Astrocyte of the spinal cord (primary cell): ENCODE measurements at regions not wholly inside any gene's neighbourhood (a gene's known extent, or its start where the extent isn't known, plus 50 kb on each side); places are given as distances from the start of the nearest gene placed in this dataset.

Experiments
- DNase-seq: peaks from one replicate; pipeline ENCODE4 v3.0.0; 2011; ENCODE audit warnings: low read depth, low spot score
- H3K4me3 ChIP-seq: 2 replicates; pipeline ENCODE4 v1.5.1; 2011; ENCODE audit warnings: low read depth, mild to moderate bottlenecking, low read length, moderate library complexity
- CTCF ChIP-seq: IDR thresholded peaks from 2 replicates; pipeline ENCODE4 v1.5.1; 2012; ENCODE audit warnings: low read depth, mild to moderate bottlenecking, low read length, inconsistent platforms
- in situ Hi-C: cut with HindIII; loops from 2 replicates; pipeline ENCODE4 v1.10.0; 2017; ENCODE audit warnings: low sequenced_read_pairs

DNA sequence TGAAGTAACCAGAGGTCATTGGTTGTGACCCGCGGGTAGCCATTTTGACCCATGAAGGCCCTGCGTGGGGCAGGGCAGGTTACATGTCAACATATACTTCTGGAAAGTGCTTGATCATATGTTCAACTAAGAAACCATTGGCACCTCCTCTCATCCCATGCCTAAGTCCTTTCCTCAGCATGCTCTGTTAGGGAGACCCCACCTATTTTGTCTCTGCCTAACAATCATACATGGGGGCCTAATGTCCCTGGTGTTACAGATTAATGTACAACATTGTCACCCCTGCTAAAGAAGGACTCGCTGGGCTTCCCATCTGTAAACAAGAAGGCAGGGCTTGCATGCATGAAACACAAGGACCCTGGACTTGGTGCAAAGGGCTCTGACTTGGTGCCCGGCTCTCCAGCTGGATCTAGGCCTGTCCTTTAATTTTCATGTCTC lies 133.7 kb upstream of the TNS3 start:
- no peak overlapping the region for H3K4me3 ChIP-seq
- DNase-seq = no peak
- no peak for TF ChIP-seq CTCF
- in situ Hi-C loops = no loop called here

GRCh38 chr7:47714669-47715607 lies 133.0 kb upstream of the TNS3 start:
- in situ Hi-C loops = no loop called here
- H3K4me3 ChIP-seq = no peak overlapping the region
- no peak for DNase-seq
- no peak for TF ChIP-seq CTCF

- TF ChIP-seq CTCF = no peak
- no peak overlapping the region for H3K4me3 ChIP-seq
- DNase-seq = no peak
- in situ Hi-C loops = no loop called here
Observed at GRCh38 chr7:47713595-47713994, 131.7 kb upstream of the TNS3 start.

GRCh38 chr7:47712416-47712815 lies 130.5 kb upstream of the TNS3 start:
- in situ Hi-C loops = no loop called here
- TF ChIP-seq CTCF = no peak
- DNase-seq = no peak
- no peak overlapping the region for H3K4me3 ChIP-seq

GRCh38 chr7:47711776-47712175 lies 129.9 kb upstream of the TNS3 start:
- no peak for DNase-seq
- TF ChIP-seq CTCF = no peak
- in situ Hi-C loops = no loop called here
- no peak overlapping the region for H3K4me3 ChIP-seq

DNA sequence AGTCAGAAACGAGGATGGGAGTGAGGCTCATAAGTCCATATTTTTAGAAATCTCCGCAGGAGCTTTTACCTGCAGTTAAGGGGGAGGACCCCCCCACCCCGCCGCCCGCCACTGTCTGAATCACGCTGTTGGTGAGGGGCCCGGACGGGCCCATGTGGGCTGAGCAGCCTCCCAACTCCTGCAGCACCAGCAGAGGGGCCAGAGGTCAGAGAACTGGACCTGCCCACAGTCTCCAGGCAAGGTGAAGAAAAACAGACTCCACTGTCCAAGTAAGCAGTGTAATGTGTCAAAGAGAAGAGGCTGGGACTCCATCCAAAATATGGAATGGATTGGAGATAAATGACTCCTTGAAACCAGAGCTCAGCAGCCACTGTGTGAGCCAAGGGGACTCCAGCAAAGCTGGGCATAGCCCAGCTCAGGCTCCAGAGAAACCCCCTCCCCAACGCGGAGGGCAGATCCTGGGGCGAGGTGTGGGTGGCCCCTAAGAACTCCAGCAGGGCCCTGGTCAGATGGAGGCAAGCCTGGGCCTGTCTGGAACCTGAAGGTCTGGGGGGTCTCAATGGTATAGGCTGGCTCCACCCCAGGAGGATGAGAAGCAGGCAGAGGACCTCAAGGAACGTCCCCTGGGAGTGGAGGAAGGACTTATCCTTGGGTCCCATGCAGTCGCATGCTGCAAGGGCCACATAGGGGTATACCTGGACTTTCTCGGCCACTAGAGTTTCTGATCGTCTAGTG lies 128.5 kb upstream of the TNS3 start:
- TF ChIP-seq CTCF = no peak
- DNase-seq = peak; percentile 36
- H3K4me3 ChIP-seq = no peak overlapping the region
- in situ Hi-C loops = no loop called here
